Upper lobe of left lung (tissue), 4 donors: ENCODE measurements at regions not wholly inside any gene's neighbourhood (a gene's known extent, or its start where the extent isn't known, plus 50 kb on each side); places are given as distances from the start of the nearest gene placed in this dataset.

Experiments
- POLR2A ChIP-seq, 4 donors: fragments of 450-650 bp; IDR thresholded peaks; one replicate each; pipeline ENCODE4 v1.5.1; 2016 to 2017; ENCODE audit warnings: antibody characterized with exemption in 4 of 4, mild to moderate bottlenecking in 2 of 4
- POLR2AphosphoS5 ChIP-seq, 2 donors: sonication (generic); formaldehyde crosslinking; IDR thresholded peaks; one replicate each; pipeline ENCODE4 v1.5.1; 2017; ENCODE audit warnings: antibody characterized with exemption in 2 of 2
- TF ChIP-seq, protein P1 (sequence below), 6 experiments: fragments of 450-650 bp in 4 of 6; fragments of 200-600 bp in 2 of 6; sonication (generic) in 2 of 6; IDR thresholded peaks; one replicate each; pipeline ENCODE4 v1.5.1; 2016 to 2019; ENCODE audit warnings: antibody characterized with exemption in 6 of 6

DNA sequence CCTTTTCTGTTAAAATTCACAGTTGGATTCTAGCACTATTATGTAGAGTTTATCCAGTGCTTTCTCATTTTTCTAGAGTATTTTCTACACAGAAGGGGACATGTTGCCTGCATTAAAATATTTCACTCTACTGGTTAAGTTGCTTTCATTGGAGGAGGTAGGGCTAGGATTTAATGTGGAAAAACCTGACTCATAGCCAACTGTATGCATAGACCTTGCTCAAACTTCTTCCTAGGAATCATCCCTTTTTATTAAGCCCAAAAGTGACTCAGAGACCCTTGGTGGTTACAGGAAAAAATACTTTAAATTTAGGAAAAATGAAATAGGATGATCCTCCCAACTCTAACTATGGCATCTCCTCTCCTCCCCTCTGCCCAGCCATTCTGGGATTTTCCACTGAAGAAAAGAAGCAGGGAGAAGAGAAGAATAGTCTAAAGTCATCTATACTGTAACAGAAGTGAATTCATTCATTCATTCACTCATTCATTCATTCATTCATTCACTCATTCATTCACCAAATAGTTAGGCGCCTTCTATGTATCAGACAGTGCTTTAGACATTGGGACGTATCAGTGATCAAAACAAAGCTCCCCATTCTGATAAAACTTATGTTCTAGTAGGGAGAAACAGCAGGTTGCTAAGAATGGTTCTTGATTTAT, 109.0 kb upstream of the HTR2A start:
- TF ChIP-seq, protein P1, sequence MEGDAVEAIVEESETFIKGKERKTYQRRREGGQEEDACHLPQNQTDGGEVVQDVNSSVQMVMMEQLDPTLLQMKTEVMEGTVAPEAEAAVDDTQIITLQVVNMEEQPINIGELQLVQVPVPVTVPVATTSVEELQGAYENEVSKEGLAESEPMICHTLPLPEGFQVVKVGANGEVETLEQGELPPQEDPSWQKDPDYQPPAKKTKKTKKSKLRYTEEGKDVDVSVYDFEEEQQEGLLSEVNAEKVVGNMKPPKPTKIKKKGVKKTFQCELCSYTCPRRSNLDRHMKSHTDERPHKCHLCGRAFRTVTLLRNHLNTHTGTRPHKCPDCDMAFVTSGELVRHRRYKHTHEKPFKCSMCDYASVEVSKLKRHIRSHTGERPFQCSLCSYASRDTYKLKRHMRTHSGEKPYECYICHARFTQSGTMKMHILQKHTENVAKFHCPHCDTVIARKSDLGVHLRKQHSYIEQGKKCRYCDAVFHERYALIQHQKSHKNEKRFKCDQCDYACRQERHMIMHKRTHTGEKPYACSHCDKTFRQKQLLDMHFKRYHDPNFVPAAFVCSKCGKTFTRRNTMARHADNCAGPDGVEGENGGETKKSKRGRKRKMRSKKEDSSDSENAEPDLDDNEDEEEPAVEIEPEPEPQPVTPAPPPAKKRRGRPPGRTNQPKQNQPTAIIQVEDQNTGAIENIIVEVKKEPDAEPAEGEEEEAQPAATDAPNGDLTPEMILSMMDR (IDR thresholded peaks at IDR 0.05), result no peak
- TF ChIP-seq POLR2A (IDR thresholded peaks at IDR 0.05) (no peak), POLR2AphosphoS5 (IDR thresholded peaks at IDR 0.05) (no peak)
